ENCODE measurements at regions not wholly inside any gene's neighbourhood (a gene's known extent, or its start where the extent isn't known, plus 50 kb on each side); places are given as distances from the start of the nearest gene placed in this dataset.

- no peak for DNase-seq
Observed at GRCh38 chr11:45067966-45068365, 78.5 kb upstream of the PRDM11 start.

GRCh38 chr11:45071232-45071631, 75.2 kb upstream of the PRDM11 start:
- DNase-seq = no peak

GRCh38 chr11:45073685-45074141, 72.7 kb upstream of the PRDM11 start:
- no peak for DNase-seq

GRCh38 chr11:45075519-45075918, 70.9 kb upstream of the PRDM11 start:
- no peak for DNase-seq

- no peak for DNase-seq
Observed at GRCh38 chr11:45075952-45076351, 70.5 kb upstream of the PRDM11 start.

GRCh38 chr11:45076761-45077160, 69.7 kb upstream of the PRDM11 start:
- no peak for DNase-seq

GRCh38 chr11:45078236-45079074, 68.0 kb upstream of the PRDM11 start:
- DNase-seq = peak; percentile 19

- no peak for DNase-seq
Observed at GRCh38 chr11:45079075-45079444, 67.4 kb upstream of the PRDM11 start.

- no peak for DNase-seq
Observed at GRCh38 chr11:45079567-45079942, 66.9 kb upstream of the PRDM11 start.

- DNase-seq = no peak
Observed at GRCh38 chr11:45079943-45080719, 66.3 kb upstream of the PRDM11 start.

- no peak for DNase-seq
Observed at GRCh38 chr11:45082744-45083543, 63.5 kb upstream of the PRDM11 start.

- no peak for DNase-seq
Observed at GRCh38 chr11:45083544-45084087, 62.8 kb upstream of the PRDM11 start.

GRCh38 chr11:45085646-45086501, 60.6 kb upstream of the PRDM11 start:
- no peak for DNase-seq

- DNase-seq = no peak
Observed at GRCh38 chr11:45086526-45086925, 59.9 kb upstream of the PRDM11 start.

- DNase-seq = peak; percentile 24
Observed at GRCh38 chr11:45087086-45087899, 59.1 kb upstream of the PRDM11 start.

GRCh38 chr11:45087900-45088160, 58.6 kb upstream of the PRDM11 start:
- no peak for DNase-seq

- DNase-seq = peak; percentile 92
Observed at GRCh38 chr11:45089251-45089650, 57.2 kb upstream of the PRDM11 start.

GRCh38 chr11:45089676-45090499, 56.6 kb upstream of the PRDM11 start:
- DNase-seq = peak; percentile 29

- DNase-seq = no peak
Observed at GRCh38 chr11:45090607-45091006, 55.8 kb upstream of the PRDM11 start.
